ENCODE measurements at regions not wholly inside any gene's neighbourhood (a gene's known extent, or its start where the extent isn't known, plus 50 kb on each side); places are given as distances from the start of the nearest gene placed in this dataset.

GRCh38 chr4:107270614-107271013 lies 234.5 kb upstream of the DKK2 start:
- TF ChIP-seq POLR2A (IDR thresholded peaks at IDR 0.05) (no peak), CTCF (IDR thresholded peaks at IDR 0.05) (no peak), POLR2AphosphoS5 (IDR thresholded peaks at IDR 0.05) (no peak)

Measured in prostate gland (tissue), 2 donors.